ENCODE measurements at regions not wholly inside any gene's neighbourhood (a gene's known extent, or its start where the extent isn't known, plus 50 kb on each side); places are given as distances from the start of the nearest gene placed in this dataset.

DNA sequence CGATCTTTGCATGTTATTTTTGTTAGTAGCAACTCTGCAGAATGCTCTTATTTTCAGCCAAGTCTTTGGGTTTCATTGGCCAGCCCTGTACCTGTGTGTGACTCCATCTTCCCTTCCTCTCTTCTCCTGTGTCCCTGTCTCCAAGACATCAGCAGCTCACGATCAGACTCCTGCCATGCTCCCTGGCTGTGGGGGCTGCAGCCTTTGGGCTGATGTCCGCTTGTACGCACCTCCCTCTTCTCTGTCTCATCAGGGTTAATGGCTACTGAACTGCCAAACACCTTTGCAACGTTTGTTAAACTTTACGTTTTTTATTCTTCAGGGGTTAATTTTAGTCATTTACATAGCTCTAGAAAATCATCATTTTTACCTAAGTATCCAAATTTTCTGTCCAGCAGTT is 103.5 kb upstream of the RET start:
- TF ChIP-seq, protein P1, sequence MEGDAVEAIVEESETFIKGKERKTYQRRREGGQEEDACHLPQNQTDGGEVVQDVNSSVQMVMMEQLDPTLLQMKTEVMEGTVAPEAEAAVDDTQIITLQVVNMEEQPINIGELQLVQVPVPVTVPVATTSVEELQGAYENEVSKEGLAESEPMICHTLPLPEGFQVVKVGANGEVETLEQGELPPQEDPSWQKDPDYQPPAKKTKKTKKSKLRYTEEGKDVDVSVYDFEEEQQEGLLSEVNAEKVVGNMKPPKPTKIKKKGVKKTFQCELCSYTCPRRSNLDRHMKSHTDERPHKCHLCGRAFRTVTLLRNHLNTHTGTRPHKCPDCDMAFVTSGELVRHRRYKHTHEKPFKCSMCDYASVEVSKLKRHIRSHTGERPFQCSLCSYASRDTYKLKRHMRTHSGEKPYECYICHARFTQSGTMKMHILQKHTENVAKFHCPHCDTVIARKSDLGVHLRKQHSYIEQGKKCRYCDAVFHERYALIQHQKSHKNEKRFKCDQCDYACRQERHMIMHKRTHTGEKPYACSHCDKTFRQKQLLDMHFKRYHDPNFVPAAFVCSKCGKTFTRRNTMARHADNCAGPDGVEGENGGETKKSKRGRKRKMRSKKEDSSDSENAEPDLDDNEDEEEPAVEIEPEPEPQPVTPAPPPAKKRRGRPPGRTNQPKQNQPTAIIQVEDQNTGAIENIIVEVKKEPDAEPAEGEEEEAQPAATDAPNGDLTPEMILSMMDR (conservative IDR thresholded peaks at IDR 0.05; ENCODE audit: low read length): no peak
- no peak for TF ChIP-seq EZH2phosphoT487 (IDR thresholded peaks at IDR 0.05; ENCODE audit: borderline replicate concordance, low read depth, low read length)
- H3K79me2 ChIP-seq (ENCODE audit: insufficient read depth, low read depth, low read length): no peaks in the 10 kb centered on the region
- H3K9me3 ChIP-seq (ENCODE audit: low read length): no peaks in the 10 kb centered on the region
- no peak overlapping the region for H3K4me3 ChIP-seq (ENCODE audit: low read depth, low read length, poor library complexity, severe bottlenecking)
- no peak overlapping the region for H3K27ac ChIP-seq (ENCODE audit: low read depth, low read length, poor library complexity, severe bottlenecking)
- ChIA-PET CTCF (ENCODE audit: unreplicated experiment) (no interaction called here), POLR2A (no interaction called here)
- H3K4me1 ChIP-seq (ENCODE audit: insufficient read depth, low read length, poor library complexity, severe bottlenecking): no peaks in the 10 kb centered on the region
- no peaks in the 10 kb centered on the region for H4K20me1 ChIP-seq (ENCODE audit: insufficient read depth, low read length)
- intact Hi-C loops (cut with micrococcal nuclease; ENCODE audit: unreplicated experiment): no loop called here
- no peak overlapping the region for H2AFZ ChIP-seq (ENCODE audit: low read length)
- H3K4me2 ChIP-seq (ENCODE audit: low read length): no peak overlapping the region
- no peaks in the 10 kb centered on the region for H3K9me2 ChIP-seq (ENCODE audit: insufficient read depth, low read length)
- BruUV-seq (replicated peaks): no TSS peak
- DNase-seq (ENCODE audit: low spot score): no peak
- no peaks in the 10 kb centered on the region for H3K36me3 ChIP-seq (ENCODE audit: insufficient read depth, low read length)

DNA sequence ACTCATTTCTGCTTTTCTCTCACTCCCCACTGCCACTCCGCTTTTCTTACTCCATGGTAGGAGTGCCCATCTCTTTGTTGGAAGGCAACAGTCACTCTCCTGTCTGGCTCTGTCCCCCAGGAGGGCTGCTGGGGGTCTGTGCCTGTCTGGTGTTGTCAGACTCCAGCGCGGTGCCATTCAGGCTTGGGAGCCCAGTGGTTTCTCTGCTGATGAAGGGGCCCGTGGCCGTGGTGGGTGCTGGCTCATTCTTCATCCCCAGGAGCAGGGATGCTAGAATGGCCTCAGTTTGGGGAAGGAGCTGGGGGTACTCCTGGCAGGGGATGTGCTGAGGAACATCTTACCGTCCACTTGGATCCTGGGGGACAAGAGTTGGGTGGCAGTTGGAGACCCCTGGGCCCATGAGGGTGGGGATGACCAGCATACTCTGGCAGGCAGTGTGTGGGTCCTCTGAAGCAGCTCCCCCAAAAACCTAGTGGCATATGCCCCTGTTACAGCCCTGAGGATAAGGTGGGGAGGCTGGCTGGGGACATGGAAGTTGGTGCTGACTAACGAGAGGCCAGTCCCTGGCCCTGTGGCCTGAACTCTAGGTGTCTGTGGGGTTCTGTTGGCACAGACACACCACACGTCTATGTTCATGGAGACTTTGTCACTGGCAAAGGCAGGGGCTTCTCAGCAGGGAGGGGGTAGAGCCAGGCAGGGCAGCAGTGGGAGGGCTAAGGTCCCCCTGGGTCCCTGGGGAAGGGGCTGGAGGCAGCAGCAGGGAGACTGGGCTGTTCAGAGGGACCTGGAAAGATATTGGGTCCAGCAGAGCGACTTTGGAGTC is 102.8 kb upstream of the RET start:
- TF ChIP-seq EZH2phosphoT487 (IDR thresholded peaks at IDR 0.05; ENCODE audit: borderline replicate concordance, low read depth, low read length): no peak
- TF ChIP-seq, protein P1 (conservative IDR thresholded peaks at IDR 0.05; ENCODE audit: low read length): no peak
- H2AFZ ChIP-seq (ENCODE audit: low read length): no peak overlapping the region
- intact Hi-C loops (cut with micrococcal nuclease; ENCODE audit: unreplicated experiment): no loop called here
- H3K4me2 ChIP-seq (ENCODE audit: low read length): no peak overlapping the region
- no TSS peak for BruUV-seq (replicated peaks)
- POLR2A ChIA-PET: no interaction called here
- H3K27ac ChIP-seq (ENCODE audit: low read depth, low read length, poor library complexity, severe bottlenecking): no peak overlapping the region
- no peaks in the 10 kb centered on the region for H3K79me2 ChIP-seq (ENCODE audit: insufficient read depth, low read depth, low read length)
- H3K4me1 ChIP-seq (ENCODE audit: insufficient read depth, low read length, poor library complexity, severe bottlenecking): no peaks in the 10 kb centered on the region
- DNase-seq (ENCODE audit: low spot score): no peak
- H3K36me3 ChIP-seq (ENCODE audit: insufficient read depth, low read length): no peaks in the 10 kb centered on the region
- CTCF ChIA-PET (ENCODE audit: unreplicated experiment): no interaction called here
- no peak overlapping the region for H3K4me3 ChIP-seq (ENCODE audit: low read depth, low read length, poor library complexity, severe bottlenecking)
- H4K20me1 ChIP-seq (ENCODE audit: insufficient read depth, low read length): no peaks in the 10 kb centered on the region
- H3K9me3 ChIP-seq (ENCODE audit: low read length): no peaks in the 10 kb centered on the region
- H3K9me2 ChIP-seq (ENCODE audit: insufficient read depth, low read length): no peaks in the 10 kb centered on the region

DNA sequence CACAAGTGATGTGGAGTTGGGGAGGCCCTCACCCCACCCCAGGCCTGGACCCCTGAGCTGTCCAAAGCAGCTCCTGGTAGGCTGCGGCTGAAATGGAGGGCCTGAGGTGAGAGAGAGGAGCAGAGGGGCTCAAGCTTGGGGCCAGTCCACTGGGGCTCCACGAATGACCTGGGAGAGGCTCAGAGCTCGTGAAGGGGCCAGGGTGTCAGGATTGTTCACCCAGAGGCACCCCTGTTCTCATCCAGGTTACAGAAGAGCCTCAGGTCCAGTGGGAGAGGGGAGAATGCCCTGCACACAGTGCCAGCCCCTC is 102.2 kb upstream of the RET start:
- ChIA-PET POLR2A (no interaction called here), CTCF (ENCODE audit: unreplicated experiment) (no interaction called here)
- Histone ChIP-seq H3K79me2 (ENCODE audit: insufficient read depth, low read depth, low read length) (no peaks in the 10 kb centered on the region), H3K36me3 (ENCODE audit: insufficient read depth, low read length) (no peaks in the 10 kb centered on the region), H3K9me3 (ENCODE audit: low read length) (no peaks in the 10 kb centered on the region), H3K9me2 (ENCODE audit: insufficient read depth, low read length) (no peaks in the 10 kb centered on the region), H3K4me3 (ENCODE audit: low read depth, low read length, poor library complexity, severe bottlenecking) (no peak overlapping the region), H3K4me1 (ENCODE audit: insufficient read depth, low read length, poor library complexity, severe bottlenecking) (no peaks in the 10 kb centered on the region), H3K4me2 (ENCODE audit: low read length) (no peak overlapping the region), H3K27ac (ENCODE audit: low read depth, low read length, poor library complexity, severe bottlenecking) (no peak overlapping the region), H4K20me1 (ENCODE audit: insufficient read depth, low read length) (no peaks in the 10 kb centered on the region), H2AFZ (ENCODE audit: low read length) (no peak overlapping the region)
- intact Hi-C loops (cut with micrococcal nuclease; ENCODE audit: unreplicated experiment): no loop called here
- no peak for DNase-seq (ENCODE audit: low spot score)
- no TSS peak for BruUV-seq (replicated peaks)
- TF ChIP-seq, protein P1 (conservative IDR thresholded peaks at IDR 0.05; ENCODE audit: low read length): no peak
- no peak for TF ChIP-seq EZH2phosphoT487 (IDR thresholded peaks at IDR 0.05; ENCODE audit: borderline replicate concordance, low read depth, low read length)

Measured in OCI-LY7 (cell line).